MM.1S (cell line): ENCODE measurements at regions not wholly inside any gene's neighbourhood (a gene's known extent, or its start where the extent isn't known, plus 50 kb on each side); places are given as distances from the start of the nearest gene placed in this dataset.

Experiments used
- DNase-seq: peaks from one replicate; pipeline ENCODE4 v3.0.0-alpha.2; 2015
- H2AFZ ChIP-seq: fragments of 300-600 bp; sonication (generic); 2 replicates; pipeline ENCODE4 v1.6.0; 2016; ENCODE audit warnings: antibody characterized with exemption, low read length
- H3F3A ChIP-seq: fragments of 300-600 bp; sonication (generic); 2 replicates; pipeline ENCODE4 v1.6.1; 2016; ENCODE audit warnings: mild to moderate bottlenecking, antibody characterized with exemption, low read length, moderate library complexity, mixed read lengths; ENCODE audit not compliant: insufficient read depth
- H3K27ac ChIP-seq: fragments of 300-600 bp; sonication (generic); 2 replicates; pipeline ENCODE4 v1.5.1; 2016; ENCODE audit warnings: mild to moderate bottlenecking, low read length
- H3K27me3 ChIP-seq: fragments of 300-600 bp; sonication (generic); replicated peaks from 2 replicates; pipeline ENCODE4 v1.6.0; 2016; ENCODE audit warnings: low read length; ENCODE audit not compliant: insufficient read depth
- H3K36me3 ChIP-seq: fragments of 300-600 bp; sonication (generic); replicated peaks from 2 replicates; pipeline ENCODE4 v1.6.1; 2016; ENCODE audit warnings: mild to moderate bottlenecking, low read length, mixed read lengths; ENCODE audit not compliant: insufficient read depth
- H3K4me1 ChIP-seq: fragments of 300-600 bp; sonication (generic); 2 replicates; pipeline ENCODE4 v1.6.1; 2016; ENCODE audit warnings: low read length, mixed read lengths
- H3K4me2 ChIP-seq: fragments of 300-600 bp; sonication (generic); 2 replicates; pipeline ENCODE4 v1.6.0; 2016; ENCODE audit warnings: low read depth, low read length
- H3K4me3 ChIP-seq: fragments of 300-600 bp; sonication (generic); 2 replicates; pipeline ENCODE4 v1.5.1; 2016; ENCODE audit warnings: low read length, mixed read lengths
- H3K79me2 ChIP-seq: fragments of 300-600 bp; sonication (generic); 2 replicates; pipeline ENCODE4 v1.6.1; 2016; ENCODE audit warnings: mixed run types, low read length, mixed read lengths
- H3K9ac ChIP-seq: fragments of 300-600 bp; sonication (generic); 2 replicates; pipeline ENCODE4 v1.6.1; 2016; ENCODE audit warnings: low read length, mixed read lengths
- H3K9me2 ChIP-seq: fragments of 300-600 bp; sonication (generic); replicated peaks from 2 replicates; pipeline ENCODE4 v1.6.1; 2016; ENCODE audit warnings: mild to moderate bottlenecking, low read length, mixed read lengths; ENCODE audit not compliant: insufficient read depth
- H3K9me3 ChIP-seq: fragments of 300-600 bp; sonication (generic); replicated peaks from 2 replicates; pipeline ENCODE4 v1.6.1; 2016; ENCODE audit warnings: mild to moderate bottlenecking, low read length, mixed read lengths; ENCODE audit not compliant: insufficient read depth
- H4K20me1 ChIP-seq: fragments of 300-600 bp; sonication (generic); 2 replicates; pipeline ENCODE4 v1.6.1; 2016; ENCODE audit warnings: mild to moderate bottlenecking, low read length, moderate library complexity, mixed read lengths; ENCODE audit not compliant: insufficient read depth
- CTCF ChIP-seq: fragments of 300-600 bp; sonication (generic); IDR thresholded peaks from 2 replicates; pipeline ENCODE4 v1.5.1; 2016; ENCODE audit warnings: antibody characterized with exemption, low read length, mixed read lengths
- EZH2 ChIP-seq: fragments of 300-600 bp; sonication (generic); optimal IDR thresholded peaks from 2 replicates; pipeline ENCODE3; 2017; ENCODE audit warnings: low read depth, mild to moderate bottlenecking, antibody characterized with exemption, low read length, mixed read lengths
- EZH2phosphoT487 ChIP-seq: fragments of 300-600 bp; sonication (generic); IDR thresholded peaks from 2 replicates; pipeline ENCODE4 v1.6.1; 2018; ENCODE audit warnings: antibody characterized with exemption, low read length

GRCh38 chr16:65846210-65846602, 520.3 kb upstream of the CDH5 start:
- DNase-seq, result no peak
- Histone ChIP-seq H3K4me1 (no peaks in the 10 kb centered on the region), H3K4me3 (no peak overlapping the region), H3K9ac (no peak overlapping the region), H3F3A (no peaks in the 10 kb centered on the region), H3K79me2 (no peaks in the 10 kb centered on the region), H3K27me3 (no peaks in the 10 kb centered on the region), H3K9me3 (no peaks in the 10 kb centered on the region), H3K9me2 (no peaks in the 10 kb centered on the region), H3K4me2 (no peak overlapping the region), H3K36me3 (no peaks in the 10 kb centered on the region), H4K20me1 (no peaks in the 10 kb centered on the region), H2AFZ (no peak overlapping the region), H3K27ac (no peak overlapping the region)
- no peak for TF ChIP-seq EZH2
- no peak for TF ChIP-seq EZH2phosphoT487
- TF ChIP-seq CTCF, result no peak

GRCh38 chr16:65845466-65846209, 520.9 kb upstream of the CDH5 start:
- Histone ChIP-seq H3K4me3 (no peak overlapping the region), H3K9me3 (no peaks in the 10 kb centered on the region), H3K4me1 (no peaks in the 10 kb centered on the region), H3F3A (no peaks in the 10 kb centered on the region), H3K79me2 (no peaks in the 10 kb centered on the region), H3K36me3 (no peaks in the 10 kb centered on the region), H3K27me3 (no peaks in the 10 kb centered on the region), H3K27ac (no peak overlapping the region), H2AFZ (no peak overlapping the region), H3K4me2 (no peak overlapping the region), H3K9ac (no peak overlapping the region), H4K20me1 (no peaks in the 10 kb centered on the region), H3K9me2 (no peaks in the 10 kb centered on the region)
- TF ChIP-seq CTCF (no peak), EZH2phosphoT487 (no peak), EZH2 (no peak)
- DNase-seq, result no peak

GRCh38 chr16:65843941-65844340, 522.5 kb upstream of the CDH5 start:
- H3F3A ChIP-seq, result no peaks in the 10 kb centered on the region
- peaks cover 2% of the 10 kb centered on the region; the same call in 1 of the 2 replicates for H3K4me1 ChIP-seq
- no peak overlapping the region for H3K4me2 ChIP-seq
- no peak for DNase-seq
- H4K20me1 ChIP-seq, result no peaks in the 10 kb centered on the region
- H3K79me2 ChIP-seq, result no peaks in the 10 kb centered on the region
- H3K9ac ChIP-seq, result no peak overlapping the region
- no peak overlapping the region for H2AFZ ChIP-seq
- H3K4me3 ChIP-seq, result no peak overlapping the region
- H3K9me3 ChIP-seq, result no peaks in the 10 kb centered on the region
- H3K27ac ChIP-seq, result no peak overlapping the region
- no peaks in the 10 kb centered on the region for H3K27me3 ChIP-seq
- no peak for TF ChIP-seq EZH2
- TF ChIP-seq EZH2phosphoT487, result no peak
- TF ChIP-seq CTCF, result no peak
- H3K36me3 ChIP-seq, result no peaks in the 10 kb centered on the region
- H3K9me2 ChIP-seq, result no peaks in the 10 kb centered on the region
